Skeletal muscle satellite cell (primary cell): ENCODE measurements at regions not wholly inside any gene's neighbourhood (a gene's known extent, or its start where the extent isn't known, plus 50 kb on each side); places are given as distances from the start of the nearest gene placed in this dataset.
"Not testable (repeated sequence)": the region's sequence is repeated elsewhere in the genome, so short reads cannot be mapped to it uniquely, and the experiment has no call there.

Source experiments
- H3K27me3 ChIP-seq: 2 replicates; pipeline ENCODE4 v1.7.0; 2013; ENCODE audit warnings: low read length; ENCODE audit not compliant: control insufficient read depth, insufficient read depth
- H3K36me3 ChIP-seq: 2 replicates; pipeline ENCODE4 v1.7.0; 2013; ENCODE audit warnings: mild to moderate bottlenecking, control low read depth, low read length; ENCODE audit not compliant: insufficient read depth
- H3K4me1 ChIP-seq: 2 replicates; pipeline ENCODE4 v1.7.0; 2013; ENCODE audit warnings: low read length; ENCODE audit not compliant: control insufficient read depth, insufficient read depth
- H3K4me2 ChIP-seq: 2 replicates; pipeline ENCODE4 v1.7.0; 2013; ENCODE audit warnings: mild to moderate bottlenecking, low read length
- H3K4me3 ChIP-seq: 2 replicates; pipeline ENCODE4 v1.7.0; 2013; ENCODE audit warnings: low read length
- H3K9ac ChIP-seq: 2 replicates; pipeline ENCODE4 v1.7.0; 2013; ENCODE audit warnings: mild to moderate bottlenecking, low read depth, low read length, moderate library complexity
- H3K9me3 ChIP-seq: replicated peaks from 2 replicates; pipeline ENCODE4 v1.7.0; 2013; ENCODE audit warnings: mild to moderate bottlenecking, control low read depth, low read length

- Histone ChIP-seq H3K4me2 (no peak overlapping the region), H3K4me3 (no peak overlapping the region), H3K27me3 (no peaks in the 10 kb centered on the region), H3K36me3 (no peaks in the 10 kb centered on the region), H3K4me1 (no peaks in the 10 kb centered on the region), H3K9ac (no peak overlapping the region), H3K9me3 (no peaks in the 10 kb centered on the region)
These were observed 194.3 kb upstream of the DGKB start for GRCh38 chr7:15096853-15097252.

- H3K9me3 ChIP-seq = no peaks in the 10 kb centered on the region
- H3K9ac ChIP-seq = no peak overlapping the region
- no peaks in the 10 kb centered on the region for H3K4me1 ChIP-seq
- no peaks in the 10 kb centered on the region for H3K27me3 ChIP-seq
- no peak overlapping the region for H3K4me2 ChIP-seq
- H3K4me3 ChIP-seq = no peak overlapping the region
- H3K36me3 ChIP-seq = no peaks in the 10 kb centered on the region
These were observed 192.4 kb upstream of the DGKB start for GRCh38 chr7:15094989-15095388.

GRCh38 chr7:15087771-15088170 is 185.2 kb upstream of the DGKB start:
- Histone ChIP-seq H3K36me3 (no peaks in the 10 kb centered on the region), H3K4me1 (no peaks in the 10 kb centered on the region), H3K4me2 (no peak overlapping the region), H3K9me3 (no peaks in the 10 kb centered on the region), H3K4me3 (no peak overlapping the region), H3K27me3 (no peaks in the 10 kb centered on the region), H3K9ac (no peak overlapping the region)

GRCh38 chr7:15086862-15087261 is 184.3 kb upstream of the DGKB start:
- H3K9me3 ChIP-seq = no peaks in the 10 kb centered on the region
- H3K9ac ChIP-seq = no peak overlapping the region
- H3K4me3 ChIP-seq = no peak overlapping the region
- no peaks in the 10 kb centered on the region for H3K27me3 ChIP-seq
- H3K36me3 ChIP-seq = no peaks in the 10 kb centered on the region
- H3K4me2 ChIP-seq = no peak overlapping the region
- H3K4me1 ChIP-seq = no peaks in the 10 kb centered on the region

GRCh38 chr7:15086131-15086611 is 183.6 kb upstream of the DGKB start:
- Histone ChIP-seq H3K4me1 (no peaks in the 10 kb centered on the region), H3K4me3 (no peak overlapping the region), H3K27me3 (no peaks in the 10 kb centered on the region), H3K9me3 (no peaks in the 10 kb centered on the region), H3K9ac (no peak overlapping the region), H3K36me3 (no peaks in the 10 kb centered on the region), H3K4me2 (no peak overlapping the region)

GRCh38 chr7:15085366-15085765 is 182.8 kb upstream of the DGKB start:
- Histone ChIP-seq H3K9ac (no peak overlapping the region), H3K9me3 (no peaks in the 10 kb centered on the region), H3K4me2 (no peak overlapping the region), H3K4me3 (no peak overlapping the region), H3K36me3 (no peaks in the 10 kb centered on the region), H3K27me3 (no peaks in the 10 kb centered on the region), H3K4me1 (no peaks in the 10 kb centered on the region)

GRCh38 chr7:15084368-15084767 is 181.8 kb upstream of the DGKB start:
- no peak overlapping the region for H3K9ac ChIP-seq
- H3K9me3 ChIP-seq = no peaks in the 10 kb centered on the region
- H3K4me3 ChIP-seq = no peak overlapping the region
- H3K36me3 ChIP-seq = no peaks in the 10 kb centered on the region
- H3K4me2 ChIP-seq = no peak overlapping the region
- H3K4me1 ChIP-seq = no peaks in the 10 kb centered on the region
- H3K27me3 ChIP-seq = no peaks in the 10 kb centered on the region

- Histone ChIP-seq H3K4me2 (no peak overlapping the region), H3K27me3 (peaks cover 2% of the 10 kb centered on the region), H3K4me3 (no peak overlapping the region)
These were observed 179.3 kb upstream of the DGKB start for GRCh38 chr7:15081891-15082290.

GRCh38 chr7:15073301-15073700 is 170.8 kb upstream of the DGKB start:
- H3K4me3 ChIP-seq = no peak overlapping the region
- no peaks in the 10 kb centered on the region for H3K9me3 ChIP-seq
- no peaks in the 10 kb centered on the region for H3K4me1 ChIP-seq
- no peaks in the 10 kb centered on the region for H3K27me3 ChIP-seq
- H3K9ac ChIP-seq = no peak overlapping the region
- no peaks in the 10 kb centered on the region for H3K36me3 ChIP-seq
- no peak overlapping the region for H3K4me2 ChIP-seq

More at GRCh38 chr7:15081891-15082290, 179.3 kb upstream of the DGKB start:
- Histone ChIP-seq H3K9ac (no peak overlapping the region), H3K4me1 (no peaks in the 10 kb centered on the region), H3K9me3 (no peaks in the 10 kb centered on the region), H3K36me3 (no peaks in the 10 kb centered on the region)

GRCh38 chr7:15068324-15068723 is 165.8 kb upstream of the DGKB start:
- Histone ChIP-seq H3K4me2 (no peak overlapping the region), H3K27me3 (no peaks in the 10 kb centered on the region), H3K9me3 (no peaks in the 10 kb centered on the region)

GRCh38 chr7:15057272-15057671 is 154.7 kb upstream of the DGKB start:
- no peaks in the 10 kb centered on the region for H3K4me1 ChIP-seq
- H3K27me3 ChIP-seq = no peaks in the 10 kb centered on the region
- H3K9me3 ChIP-seq = no peaks in the 10 kb centered on the region
- H3K4me3 ChIP-seq = no peak overlapping the region
- H3K36me3 ChIP-seq = no peaks in the 10 kb centered on the region
- H3K4me2 ChIP-seq = no peak overlapping the region
- no peak overlapping the region for H3K9ac ChIP-seq

More at GRCh38 chr7:15068324-15068723, 165.8 kb upstream of the DGKB start:
- no peaks in the 10 kb centered on the region for H3K36me3 ChIP-seq
- no peaks in the 10 kb centered on the region for H3K4me1 ChIP-seq
- no peak overlapping the region for H3K4me3 ChIP-seq
- no peak overlapping the region for H3K9ac ChIP-seq

- not testable (repeated sequence) for H3K27me3 ChIP-seq, H3K4me1 ChIP-seq, H3K4me3 ChIP-seq, H3K9ac ChIP-seq, H3K9me3 ChIP-seq, H3K4me2 ChIP-seq, H3K36me3 ChIP-seq
These were observed 151.8 kb upstream of the DGKB start for GRCh38 chr7:15054304-15054703.
